ENCODE measurements at regions not wholly inside any gene's neighbourhood (a gene's known extent, or its start where the extent isn't known, plus 50 kb on each side); places are given as distances from the start of the nearest gene placed in this dataset.

- TF ChIP-seq CTCF (IDR thresholded peaks at IDR 0.05; ENCODE audit: low read length) (no peak), EZH2phosphoT487 (IDR thresholded peaks at IDR 0.05; ENCODE audit: low read length) (no peak), EZH2 (optimal IDR thresholded peaks at IDR 0.05; ENCODE audit: low read depth, low read length) (no peak)
Observed at GRCh38 chr11:91625495-91625894, 599.1 kb upstream of the FAT3 start.
